ENCODE measurements at regions not wholly inside any gene's neighbourhood (a gene's known extent, or its start where the extent isn't known, plus 50 kb on each side); places are given as distances from the start of the nearest gene placed in this dataset.

- no peak for DNase-seq (ENCODE audit: low spot score)
These were observed 82.9 kb downstream of the HES1 start for GRCh38 chr3:194218646-194219453.

- no peak for DNase-seq (ENCODE audit: low spot score)
These were observed 84.0 kb downstream of the HES1 start for GRCh38 chr3:194219826-194220410.

GRCh38 chr3:194220901-194221326 lies 85.0 kb downstream of the HES1 start:
- no peak for DNase-seq (ENCODE audit: low spot score)

GRCh38 chr3:194221336-194221735 lies 85.4 kb downstream of the HES1 start:
- DNase-seq (ENCODE audit: low spot score) = no peak

- DNase-seq (ENCODE audit: low spot score) = no peak
These were observed 88.0 kb downstream of the HES1 start for GRCh38 chr3:194223951-194224350.

GRCh38 chr3:194224471-194225417 lies 88.8 kb downstream of the HES1 start:
- DNase-seq (ENCODE audit: low spot score) = no peak

- DNase-seq (ENCODE audit: low spot score) = no peak
These were observed 89.5 kb downstream of the HES1 start for GRCh38 chr3:194225418-194225812.

GRCh38 chr3:194225988-194226663 lies 90.2 kb downstream of the HES1 start:
- DNase-seq (ENCODE audit: low spot score) = no peak

- DNase-seq (ENCODE audit: low spot score) = no peak
These were observed 96.2 kb downstream of the HES1 start for GRCh38 chr3:194231929-194232832.

- no peak for DNase-seq (ENCODE audit: low spot score)
These were observed 97.2 kb downstream of the HES1 start for GRCh38 chr3:194233150-194233549.

- no peak for DNase-seq (ENCODE audit: low spot score)
These were observed 99.2 kb downstream of the HES1 start for GRCh38 chr3:194235160-194235559.

GRCh38 chr3:194237110-194237509 lies 101.2 kb downstream of the HES1 start:
- no peak for DNase-seq (ENCODE audit: low spot score)

GRCh38 chr3:194240766-194241165 lies 104.8 kb downstream of the HES1 start:
- DNase-seq (ENCODE audit: low spot score) = no peak

- no peak for DNase-seq (ENCODE audit: low spot score)
These were observed 107.4 kb downstream of the HES1 start for GRCh38 chr3:194243172-194243837.

- no peak for DNase-seq (ENCODE audit: low spot score)
These were observed 107.0 kb downstream of the CPN2 start for GRCh38 chr3:194244167-194244566.

- DNase-seq (ENCODE audit: low spot score) = no peak
These were observed 105.7 kb downstream of the CPN2 start for GRCh38 chr3:194245474-194245873.

GRCh38 chr3:194245975-194246561 lies 105.1 kb downstream of the CPN2 start:
- DNase-seq (ENCODE audit: low spot score) = no peak

GRCh38 chr3:194246709-194247349 lies 104.3 kb downstream of the CPN2 start:
- DNase-seq (ENCODE audit: low spot score) = no peak

- no peak for DNase-seq (ENCODE audit: low spot score)
These were observed 103.8 kb downstream of the CPN2 start for GRCh38 chr3:194247350-194247740.

Data from H4 (cell line).